ENCODE measurements at regions not wholly inside any gene's neighbourhood (a gene's known extent, or its start where the extent isn't known, plus 50 kb on each side); places are given as distances from the start of the nearest gene placed in this dataset.

DNA sequence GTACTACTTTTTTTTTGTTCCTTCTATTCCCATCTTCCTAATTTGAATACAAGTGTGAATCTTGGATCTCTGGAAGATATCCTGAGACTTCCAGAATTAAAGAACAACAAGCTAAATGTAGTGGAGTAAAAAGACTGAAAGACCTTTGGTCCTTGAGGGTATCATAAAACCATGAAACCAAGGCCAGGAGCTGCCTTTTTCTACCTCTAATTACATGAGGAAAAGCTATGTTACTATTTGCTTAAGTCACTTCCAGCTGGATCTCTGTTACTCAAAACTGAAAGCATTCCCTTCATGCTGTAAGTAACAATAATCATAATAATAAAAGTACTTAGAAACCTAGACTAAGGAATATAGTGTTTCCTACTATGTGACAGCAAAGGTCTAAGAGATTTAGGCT is 649.6 kb downstream of the KCTD16 start:
- CTCF ChIA-PET, result interaction anchor here (0.6 to 0.7 kb wide), 2 partner anchors 31 to 379 kb away, joined by 3 read pairs; no protein-coding TSS in a partner anchor
- intact Hi-C loops (cut with micrococcal nuclease) (no loop called here), dilution Hi-C loops (cut with HindIII; ENCODE audit: low sequenced_read_pairs, unreplicated experiment) (no loop called here), in situ Hi-C loops (cut with MboI; ENCODE audit: low sequenced_read_pairs) (no loop called here)
- Histone ChIP-seq H3K79me1 (ENCODE audit: low read depth in 1 of 2, low read length in 2 of 2) (no peaks in the 10 kb centered on the region), H3K9ac (ENCODE audit: low read depth, low read length) (no peak overlapping the region), H4K5ac (ENCODE audit: low read depth, low read length) (no peak overlapping the region), H3K23ac (ENCODE audit: low read depth, low read length) (no peak overlapping the region), H3K4me2 (ENCODE audit: low read depth, low read length) (no peak overlapping the region), H3K9me3 (ENCODE audit: control insufficient read depth, insufficient read depth, low read length) (no peaks in the 10 kb centered on the region), H4K20me1 (ENCODE audit: insufficient read depth, low read length) (no peaks in the 10 kb centered on the region), H2AK9ac (replicated peaks; ENCODE audit: low read depth, low read length, poor library complexity) (no peak overlapping the region), H2BK120ac (ENCODE audit: low read depth, low read length) (no peak overlapping the region), H3K27ac (ENCODE audit: insufficient read depth, low read length) (no peak overlapping the region), H2BK5ac (ENCODE audit: low read depth, low read length, poor library complexity, severe bottlenecking) (no peak overlapping the region), H4K8ac (ENCODE audit: low read depth in 2 of 2, low read length in 2 of 2) (no peak overlapping the region), H3K4me3 (ENCODE audit: insufficient read depth, low read depth, low read length) (no peak overlapping the region), H3K27me3 (ENCODE audit: control insufficient read depth, insufficient read depth, low read length) (no peaks in the 10 kb centered on the region), H3K4me1 (ENCODE audit: control insufficient read depth, insufficient read depth, low read length) (no peaks in the 10 kb centered on the region), H3K4ac (ENCODE audit: low read depth, low read length) (no peak overlapping the region), H3K14ac (replicated peaks; ENCODE audit: low read depth, low read length) (no peak overlapping the region), H2AK5ac (ENCODE audit: low read depth, low read length) (no peak overlapping the region), H2BK15ac (ENCODE audit: low read depth, low read length) (no peak overlapping the region), H3K18ac (ENCODE audit: low read depth, low read length) (no peak overlapping the region), H2AFZ (replicated peaks; ENCODE audit: low read length, poor library complexity) (no peak overlapping the region), H2BK20ac (ENCODE audit: low read depth, low read length) (no peak overlapping the region), H4K91ac (ENCODE audit: insufficient read depth, low read depth, low read length) (no peak overlapping the region), H3K9me1 (ENCODE audit: insufficient read depth, low read length) (no peaks in the 10 kb centered on the region), H3K36me3 (ENCODE audit: control insufficient read depth, insufficient read depth, low read length) (no peaks in the 10 kb centered on the region), H3K56ac (ENCODE audit: extremely low read depth, insufficient read depth, low read length) (no peak overlapping the region)
- no TSS peak for BruUV-seq (replicated peaks)
- no peak for ATAC-seq (ENCODE audit: low read depth)
- TF ChIP-seq MXI1 (IDR thresholded peaks at IDR 0.05; ENCODE audit: borderline replicate concordance, low read depth, low read length), result no peak
- no peak for TF ChIP-seq NFE2L2 (IDR thresholded peaks at IDR 0.05; ENCODE audit: low read depth, low read length)
- TF ChIP-seq ELK1 (IDR thresholded peaks at IDR 0.05; ENCODE audit: borderline replicate concordance, low read depth, low read length), result no peak
- no peak for TF ChIP-seq RAD21 (IDR thresholded peaks at IDR 0.05; ENCODE audit: low read length)
- TF ChIP-seq RCOR1 (IDR thresholded peaks at IDR 0.05; ENCODE audit: insufficient replicate concordance, low read length), result no peak
- TF ChIP-seq USF2 (IDR thresholded peaks at IDR 0.05; ENCODE audit: low read depth, low read length), result no peak
- DNase-seq, result no peak
- POLR2A ChIA-PET (ENCODE audit: unreplicated experiment), result no interaction called here

Measured in IMR-90 (cell line).